ENCODE measurements at regions not wholly inside any gene's neighbourhood (a gene's known extent, or its start where the extent isn't known, plus 50 kb on each side); places are given as distances from the start of the nearest gene placed in this dataset.
"Not testable (repeated sequence)": the region's sequence is repeated elsewhere in the genome, so short reads cannot be mapped to it uniquely, and the experiment has no call there.

DNA sequence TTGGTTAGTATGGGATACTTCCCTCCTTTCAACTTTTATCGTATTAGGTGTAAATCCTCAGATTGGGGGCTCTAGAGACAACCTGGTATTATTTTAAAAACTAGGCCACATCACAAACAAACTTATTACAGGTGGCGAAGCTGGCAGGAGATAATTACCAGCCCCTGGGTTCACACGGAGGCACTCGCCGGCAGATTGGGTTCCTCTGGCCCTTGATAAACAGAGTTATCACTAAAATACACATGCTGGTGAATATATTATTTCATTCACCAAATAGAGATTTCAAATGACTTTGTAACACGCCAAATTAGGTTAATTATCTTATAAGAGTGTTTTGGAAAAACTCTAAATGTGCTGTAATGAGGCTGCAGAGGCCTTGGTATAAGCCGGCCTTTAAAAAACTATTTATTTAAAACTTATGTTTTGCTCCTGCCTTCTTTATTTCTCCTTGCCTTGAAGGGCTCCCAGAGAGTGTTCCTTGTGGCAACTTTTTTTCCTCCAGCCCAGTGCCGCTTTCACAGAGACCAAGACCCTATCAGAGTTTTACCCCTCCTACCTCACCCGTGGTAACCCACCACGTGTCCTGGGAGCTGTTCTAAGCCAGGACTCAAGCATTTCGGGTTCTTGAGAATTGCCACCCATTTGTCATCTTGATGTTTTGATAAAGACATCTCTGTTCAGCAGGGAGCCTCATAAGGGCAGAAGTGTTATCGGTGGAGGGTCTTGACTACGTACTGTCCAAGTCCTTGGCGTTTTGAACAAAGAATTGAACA, 468.6 kb upstream of the CFAP20DC start:
- intact Hi-C loops (cut with DNase I) = no loop called here
- DNase-seq (ENCODE audit: low spot score) = no peak

DNA sequence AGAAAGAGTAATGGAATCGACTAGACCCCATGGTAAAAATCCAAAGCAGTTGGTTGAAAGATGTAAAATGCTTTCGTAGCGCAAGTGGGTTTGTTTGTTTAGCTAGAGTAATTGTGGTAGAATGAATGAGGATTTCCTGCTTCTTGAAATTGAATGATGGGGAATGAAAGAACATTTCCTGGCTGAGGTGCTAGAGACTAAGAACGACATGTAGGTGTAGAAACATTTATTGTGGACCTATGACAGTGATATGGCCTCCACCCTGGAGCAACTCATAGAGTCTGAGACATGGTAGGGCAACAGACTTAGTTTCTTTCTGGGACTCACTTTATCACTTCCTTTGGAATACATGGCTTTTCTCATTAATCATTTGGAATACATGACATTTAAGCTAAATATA, 467.6 kb upstream of the CFAP20DC start:
- intact Hi-C loops (cut with DNase I) = no loop called here

DNA sequence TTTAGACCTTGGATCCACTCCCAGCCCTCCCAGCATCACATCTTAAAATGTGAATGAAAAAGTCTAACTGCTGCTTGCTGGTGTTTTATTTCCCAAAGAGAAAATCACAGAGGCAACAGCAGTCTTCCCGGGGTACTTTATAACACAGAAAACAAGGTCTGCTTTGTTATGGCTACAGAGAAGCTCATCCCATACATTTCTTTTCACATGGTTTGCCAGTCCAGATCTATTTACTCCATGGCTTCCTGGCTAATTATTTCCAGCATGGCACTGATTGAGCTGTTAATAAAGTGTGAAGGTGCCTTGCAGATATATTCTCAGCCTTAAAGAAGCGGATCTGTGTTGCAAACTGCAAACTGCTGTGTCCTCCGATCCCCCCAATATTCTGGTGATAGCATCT, 466.1 kb upstream of the CFAP20DC start:
- no peak for DNase-seq (ENCODE audit: low spot score)
- intact Hi-C loops (cut with DNase I) = no loop called here

More for the DNA sequence above, 467.6 kb upstream of the CFAP20DC start:
- DNase-seq (ENCODE audit: low spot score) = no peak

DNA sequence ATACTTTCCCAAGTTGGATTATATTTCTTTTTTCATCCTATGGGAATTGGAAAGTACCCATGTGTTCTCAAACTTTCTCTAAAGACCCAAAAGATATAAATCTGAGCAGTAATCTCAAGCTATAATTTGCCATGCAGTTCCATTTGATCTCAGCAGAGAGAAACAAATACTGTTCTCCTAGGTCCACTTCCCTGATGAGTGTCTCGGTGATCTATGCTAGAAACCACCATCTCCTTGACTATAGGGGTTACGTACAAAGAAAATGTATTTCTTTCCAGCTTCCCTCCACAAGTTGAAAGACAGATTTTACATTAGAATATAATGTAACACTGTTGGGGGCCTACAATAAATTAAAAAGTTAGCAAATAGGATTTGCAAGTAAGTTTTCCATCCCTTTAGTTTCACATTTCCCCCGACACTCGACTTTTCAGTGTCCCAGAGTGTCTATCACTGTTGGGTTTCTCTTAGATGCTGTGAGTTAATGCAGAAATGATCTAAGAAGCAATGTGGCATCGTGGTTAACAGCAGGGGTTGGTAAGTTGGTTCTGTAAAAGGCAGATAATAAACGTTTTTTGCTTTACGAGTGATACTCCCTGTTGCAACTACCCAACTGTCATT, 465.1 kb upstream of the CFAP20DC start:
- no peak for DNase-seq (ENCODE audit: low spot score)
- intact Hi-C loops (cut with DNase I) = no loop called here

GRCh38 chr3:59513570-59513969, 463.7 kb upstream of the CFAP20DC start:
- intact Hi-C loops (cut with DNase I) = no loop called here
- no peak for DNase-seq (ENCODE audit: low spot score)

DNA sequence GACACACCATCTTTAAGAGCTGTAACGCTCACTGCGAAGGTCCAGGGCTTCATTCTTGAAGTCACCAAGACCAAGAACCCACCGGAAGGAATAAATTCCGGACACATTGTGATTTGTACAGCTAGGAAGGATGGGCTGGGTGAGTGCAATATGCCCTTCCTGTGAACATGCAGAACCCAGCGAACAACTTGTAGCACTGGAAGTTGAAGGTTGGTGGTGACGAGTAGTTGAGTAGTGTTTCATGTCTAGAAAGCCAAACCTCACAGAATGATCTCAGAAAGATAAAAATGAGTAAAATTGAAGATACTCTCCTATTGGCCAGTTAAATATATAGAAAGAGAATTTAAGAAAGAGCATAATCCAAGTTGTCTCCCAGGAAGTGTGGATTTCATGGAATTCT, 462.2 kb upstream of the CFAP20DC start:
- intact Hi-C loops (cut with DNase I) = no loop called here
- no peak for DNase-seq (ENCODE audit: low spot score)

DNA sequence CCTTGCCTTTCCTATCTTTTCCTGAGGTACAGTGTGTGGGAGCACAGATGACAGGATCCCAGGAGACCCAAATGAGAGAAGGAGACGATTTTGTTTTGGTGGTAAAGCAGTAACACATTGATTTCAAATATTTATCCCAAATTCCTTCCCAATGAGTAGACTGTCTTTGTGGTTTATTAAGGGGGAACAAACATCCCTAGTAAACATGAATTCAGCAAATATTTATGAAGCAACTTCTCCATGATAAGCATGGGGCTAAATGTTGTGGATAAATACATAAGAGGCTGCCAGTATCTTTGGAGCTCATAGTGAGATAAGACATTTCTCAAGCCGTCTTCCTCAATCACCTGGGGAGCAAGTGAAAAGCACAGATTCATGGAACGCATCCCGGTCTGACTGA, 460.8 kb upstream of the CFAP20DC start:
- DNase-seq (ENCODE audit: low spot score) = no peak
- intact Hi-C loops (cut with DNase I) = no loop called here

DNA sequence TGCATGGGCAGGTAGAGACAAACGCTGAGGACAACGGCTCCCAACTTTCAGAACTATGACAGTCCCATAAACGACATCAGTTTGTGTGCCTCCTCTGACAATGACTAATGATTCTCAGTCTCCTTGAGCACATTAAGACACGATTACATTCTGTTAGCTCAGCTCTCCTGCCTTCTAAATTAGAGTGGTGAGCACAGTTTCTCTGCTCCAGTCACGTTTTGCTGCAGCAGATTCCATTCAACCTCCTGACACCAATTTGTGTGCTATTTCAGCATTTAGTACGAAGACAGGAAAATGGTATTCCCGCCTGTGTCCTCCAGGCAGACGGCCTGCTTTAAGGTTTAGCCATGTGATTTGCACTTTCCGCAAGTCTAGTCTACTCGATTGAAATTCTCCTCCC, 458.4 kb upstream of the CFAP20DC start:
- intact Hi-C loops (cut with DNase I) = no loop called here
- no peak for DNase-seq (ENCODE audit: low spot score)

GRCh38 chr3:59506191-59506590, 456.4 kb upstream of the CFAP20DC start:
- no peak for DNase-seq (ENCODE audit: low spot score)
- intact Hi-C loops (cut with DNase I) = no loop called here

- intact Hi-C loops (cut with DNase I) = loop anchor here (2.0 kb wide), 1 partner anchor 57 kb away; no protein-coding TSS in a partner anchor
- no peak for DNase-seq (ENCODE audit: low spot score)
Measured at GRCh38 chr3:59503441-59503840, 453.6 kb upstream of the CFAP20DC start.

- no peak for DNase-seq (ENCODE audit: low spot score)
- intact Hi-C loops (cut with DNase I) = loop anchor here (2.0 kb wide), 1 partner anchor 58 kb away; no protein-coding TSS in a partner anchor
Measured at GRCh38 chr3:59502806-59503205, 453.0 kb upstream of the CFAP20DC start.

DNA sequence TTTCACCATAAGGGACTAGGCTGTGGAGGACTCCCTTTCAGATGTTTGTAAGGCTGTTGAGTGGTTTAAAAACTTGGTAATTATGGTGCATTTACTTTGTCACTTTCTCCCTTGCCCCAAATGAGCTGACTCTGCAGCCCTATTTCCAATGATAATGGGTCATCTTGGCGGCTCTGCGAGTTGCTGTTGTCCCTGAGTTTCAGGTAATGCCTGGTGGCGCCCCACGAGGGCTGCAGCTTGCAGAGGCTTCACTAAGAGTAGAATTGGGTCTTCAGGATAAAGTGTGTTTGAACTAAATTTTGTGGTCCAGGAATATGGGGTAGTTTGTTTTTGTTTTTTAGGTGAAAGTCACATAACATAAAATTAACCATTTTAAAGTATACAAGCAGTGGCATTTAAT, 450.1 kb upstream of the CFAP20DC start:
- intact Hi-C loops (cut with DNase I) = no loop called here
- DNase-seq (ENCODE audit: low spot score) = no peak

- no peak for DNase-seq (ENCODE audit: low spot score)
- intact Hi-C loops (cut with DNase I) = no loop called here
Measured at GRCh38 chr3:59499000-59499399, 449.2 kb upstream of the CFAP20DC start.

GRCh38 chr3:59496250-59496649, 446.4 kb upstream of the CFAP20DC start:
- intact Hi-C loops (cut with DNase I) = no loop called here

DNA sequence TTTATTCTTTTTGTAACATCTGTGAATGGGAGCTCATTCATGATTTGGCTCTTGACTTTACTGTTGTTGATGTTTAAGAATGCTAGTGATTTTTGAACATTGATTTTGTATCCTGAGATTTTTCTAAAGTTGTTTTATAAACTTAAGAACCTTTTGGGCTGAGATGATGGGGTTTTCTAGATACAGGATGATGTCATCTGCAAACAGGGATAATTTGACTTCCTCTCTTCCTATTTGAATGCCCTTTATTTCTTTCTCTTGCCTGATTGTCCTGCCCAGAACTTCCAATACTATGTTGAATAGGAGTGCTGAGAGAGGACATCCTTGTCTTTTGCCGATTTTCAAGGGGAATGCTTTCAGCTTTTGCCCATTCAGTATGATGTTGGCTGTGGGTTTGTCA, 445.1 kb upstream of the CFAP20DC start:
- DNase-seq (ENCODE audit: low spot score); intact Hi-C loops (cut with DNase I): not testable (repeated sequence)

More at GRCh38 chr3:59496250-59496649, 446.4 kb upstream of the CFAP20DC start:
- DNase-seq (ENCODE audit: low spot score) = no peak

- intact Hi-C loops (cut with DNase I) = loop anchor here (5.0 kb wide), 1 partner anchor 56 kb away; no protein-coding TSS in a partner anchor
- no peak for DNase-seq (ENCODE audit: low spot score)
Measured at GRCh38 chr3:59486520-59486919, 436.7 kb upstream of the CFAP20DC start.

- intact Hi-C loops (cut with DNase I) = no loop called here
- no peak for DNase-seq (ENCODE audit: low spot score)
Measured at GRCh38 chr3:59483191-59483590, 433.4 kb upstream of the CFAP20DC start.

DNA sequence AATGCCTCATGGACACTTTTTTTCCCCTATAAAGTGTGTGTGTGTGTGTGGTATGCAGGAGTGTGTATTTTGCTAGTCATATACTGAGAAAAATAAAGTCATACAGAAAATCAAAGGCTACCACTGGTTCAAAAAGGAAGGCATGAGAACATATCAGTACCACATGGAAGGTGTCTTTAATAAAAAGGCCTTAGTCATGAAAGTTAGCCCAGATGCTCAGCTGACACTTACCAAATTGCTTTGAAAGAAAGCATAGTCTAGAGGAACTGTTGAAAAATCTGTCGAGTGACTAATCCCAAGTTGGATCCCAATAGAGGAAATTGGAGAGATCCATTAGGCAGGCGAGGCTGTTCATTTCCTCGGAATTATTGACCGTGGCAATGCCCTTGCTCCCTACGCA, 432.9 kb upstream of the CFAP20DC start:
- intact Hi-C loops (cut with DNase I) = no loop called here
- DNase-seq (ENCODE audit: low spot score) = no peak

GRCh38 chr3:59481776-59482400, 432.1 kb upstream of the CFAP20DC start:
- DNase-seq (ENCODE audit: low spot score) = no peak
- intact Hi-C loops (cut with DNase I) = no loop called here

GRCh38 chr3:59480486-59480995, 430.7 kb upstream of the CFAP20DC start:
- intact Hi-C loops (cut with DNase I) = no loop called here
- no peak for DNase-seq (ENCODE audit: low spot score)

GRCh38 chr3:59473636-59474035, 423.8 kb upstream of the CFAP20DC start:
- DNase-seq (ENCODE audit: low spot score) = no peak
- intact Hi-C loops (cut with DNase I) = no loop called here

Measured in cardiac septum (tissue), 1 donor.